NCI-H2029 (cell line): ENCODE measurements at regions not wholly inside any gene's neighbourhood (a gene's known extent, or its start where the extent isn't known, plus 50 kb on each side); places are given as distances from the start of the nearest gene placed in this dataset.
"Not testable (repeated sequence)": the region's sequence is repeated elsewhere in the genome, so short reads cannot be mapped to it uniquely, and the experiment has no call there.

Source experiments
- DNase-seq: peaks from one replicate; lab custom pipeline; 2025; lab: John Stamatoyannopoulos, UW

DNA sequence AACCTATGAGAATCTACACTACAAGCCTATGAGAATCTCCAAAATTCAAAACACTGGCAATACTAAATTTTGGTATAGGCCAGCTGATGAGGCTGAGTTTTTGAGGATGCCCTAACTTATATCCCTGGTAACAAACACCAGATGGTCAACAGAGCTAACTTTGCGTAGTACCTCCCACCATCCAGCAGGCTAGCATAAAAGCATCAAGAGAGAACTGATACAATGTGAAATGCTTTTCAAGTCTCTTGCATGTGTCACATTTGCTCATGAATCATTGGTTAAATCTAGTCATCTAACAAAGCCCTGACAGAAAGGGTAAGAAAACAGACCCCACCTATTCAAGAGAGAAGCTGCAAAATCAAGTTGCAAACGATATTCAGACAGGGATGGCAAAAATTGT lies 1609.7 kb upstream of the CDH9 start:
- no peak for DNase-seq

DNA sequence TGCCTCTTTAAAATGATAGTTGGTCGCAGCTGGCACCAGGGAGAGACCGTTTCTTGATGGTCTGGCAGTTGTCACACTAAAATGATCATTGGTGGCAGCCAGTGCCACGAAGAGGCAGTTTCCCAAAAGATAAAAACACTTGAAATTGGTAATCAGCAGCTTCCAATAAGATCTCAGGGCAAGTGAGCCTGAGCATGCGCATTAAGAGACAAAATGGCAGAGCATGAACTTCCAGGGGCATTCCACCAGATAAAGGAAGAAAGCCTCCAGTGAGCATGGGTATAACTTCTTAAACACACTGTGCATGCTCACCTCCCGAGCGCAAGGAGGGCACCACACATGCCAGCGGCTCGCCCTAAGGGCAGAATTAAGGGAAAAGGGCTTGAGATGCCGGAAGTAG lies 1594.2 kb upstream of the CDH9 start:
- DNase-seq, result no peak

DNA sequence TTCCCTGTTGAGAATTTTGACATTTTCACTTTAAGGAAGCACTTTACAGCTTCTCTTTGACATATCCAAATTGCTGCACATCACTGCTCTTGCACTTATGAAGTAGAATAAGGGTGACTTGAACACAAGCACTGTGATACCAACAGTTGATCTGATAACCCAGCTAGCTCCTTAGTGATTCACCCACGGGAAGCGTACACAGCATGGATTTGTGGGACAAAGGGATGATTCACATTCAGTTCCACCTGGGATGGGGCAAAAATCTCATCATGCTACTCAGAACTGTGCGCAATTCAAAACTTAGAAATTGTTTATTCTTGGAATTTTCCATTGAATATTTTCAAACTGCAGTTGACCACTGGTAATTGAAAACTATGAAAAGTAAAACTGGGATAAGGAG lies 1565.5 kb upstream of the CDH9 start:
- no peak for DNase-seq

DNA sequence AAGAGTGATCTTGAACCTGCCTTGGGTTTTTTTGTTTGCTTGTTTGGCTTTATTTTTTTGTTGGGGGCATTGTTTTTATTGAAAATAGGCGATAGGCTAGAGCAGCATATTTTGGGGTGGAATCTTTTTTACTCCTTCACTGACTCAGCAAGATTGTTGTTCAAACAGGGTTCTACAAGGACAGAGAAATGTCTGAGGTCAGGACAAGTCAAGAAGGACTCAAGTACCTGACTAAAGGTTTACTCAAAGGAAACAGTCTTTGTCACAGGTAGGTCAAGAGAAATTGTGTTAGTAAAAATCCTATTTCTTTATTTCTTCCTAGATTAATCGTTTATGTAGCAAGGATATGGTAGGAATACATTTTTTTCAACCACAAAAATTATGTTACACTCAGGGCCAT lies 1564.0 kb upstream of the CDH9 start:
- DNase-seq, result no peak

DNA sequence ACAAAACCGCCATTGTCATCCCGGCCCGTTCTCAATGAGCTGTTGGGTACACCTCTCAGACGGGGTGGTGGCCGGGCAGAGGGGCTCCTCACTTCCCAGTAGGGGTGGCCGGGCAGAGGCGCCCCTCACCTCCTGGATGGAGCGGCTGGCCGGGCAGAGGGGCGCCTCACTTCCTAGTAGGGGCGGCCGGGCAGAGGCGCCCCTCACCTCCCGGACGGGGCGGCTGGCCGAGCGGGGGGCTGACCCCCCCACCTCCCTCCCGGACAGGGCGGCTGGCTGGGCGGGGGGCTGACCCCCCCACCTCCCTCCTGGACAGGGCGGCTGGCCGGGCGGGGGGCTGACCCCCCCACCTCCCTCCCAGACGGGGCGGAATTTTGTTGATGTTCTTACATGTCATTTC lies 1558.3 kb upstream of the CDH9 start:
- not testable (repeated sequence) for DNase-seq

DNA sequence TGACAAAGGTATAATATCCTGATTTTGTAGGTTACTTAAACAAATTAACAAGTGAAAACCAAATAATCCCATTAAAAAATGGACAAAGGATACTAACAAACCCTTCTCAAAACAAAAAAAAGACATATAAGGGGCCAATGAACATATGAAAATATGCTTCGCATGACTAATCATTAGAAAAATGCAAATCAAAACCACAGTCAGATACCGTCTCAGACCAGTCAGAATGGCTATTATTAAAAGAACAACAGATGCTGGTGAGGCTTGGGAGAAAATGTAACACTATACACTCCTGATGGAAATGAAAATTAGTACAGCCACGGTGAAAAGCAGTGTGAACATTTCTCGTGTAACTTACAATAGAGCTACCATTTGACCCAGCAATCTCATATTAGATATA lies 1542.2 kb upstream of the CDH9 start:
- DNase-seq, result no peak

DNA sequence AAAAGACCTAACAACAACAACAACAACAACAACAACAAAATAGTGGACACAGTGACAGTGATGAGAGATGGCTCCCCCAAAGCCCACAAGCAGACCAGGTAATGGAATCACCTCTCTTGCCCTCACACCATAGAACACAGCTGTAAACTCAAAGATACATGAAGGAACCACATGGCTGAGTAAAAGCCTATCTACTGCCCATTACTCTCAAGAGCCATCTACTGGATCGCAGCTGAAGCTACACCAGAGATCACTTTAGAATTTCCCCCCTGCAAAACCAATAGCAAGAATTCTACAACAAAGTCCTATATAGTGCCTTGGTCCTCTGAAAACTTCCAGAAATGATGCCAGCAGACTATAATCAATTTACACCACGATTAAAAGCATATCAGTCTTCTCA lies 1537.6 kb upstream of the CDH9 start:
- no peak for DNase-seq

DNA sequence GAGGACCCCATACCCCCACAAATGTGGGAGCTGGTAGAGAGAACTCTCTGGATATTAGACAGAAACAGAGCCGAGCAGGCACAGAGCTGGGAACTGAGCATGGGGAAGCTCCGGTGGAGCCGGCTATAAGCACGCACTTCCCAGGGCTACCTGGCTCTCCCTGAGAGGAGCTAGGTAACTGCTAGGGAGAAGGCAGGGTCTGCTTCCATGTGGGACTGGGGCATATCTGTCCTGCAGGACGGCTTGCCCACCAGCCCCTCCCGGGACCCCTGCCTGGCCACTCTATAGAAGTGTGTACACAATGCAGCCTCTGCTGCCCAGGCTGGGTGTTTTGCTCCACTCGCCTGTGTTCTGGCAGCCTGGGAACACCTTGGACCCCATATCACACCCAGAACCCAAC lies 1537.0 kb upstream of the CDH9 start:
- no peak for DNase-seq

DNA sequence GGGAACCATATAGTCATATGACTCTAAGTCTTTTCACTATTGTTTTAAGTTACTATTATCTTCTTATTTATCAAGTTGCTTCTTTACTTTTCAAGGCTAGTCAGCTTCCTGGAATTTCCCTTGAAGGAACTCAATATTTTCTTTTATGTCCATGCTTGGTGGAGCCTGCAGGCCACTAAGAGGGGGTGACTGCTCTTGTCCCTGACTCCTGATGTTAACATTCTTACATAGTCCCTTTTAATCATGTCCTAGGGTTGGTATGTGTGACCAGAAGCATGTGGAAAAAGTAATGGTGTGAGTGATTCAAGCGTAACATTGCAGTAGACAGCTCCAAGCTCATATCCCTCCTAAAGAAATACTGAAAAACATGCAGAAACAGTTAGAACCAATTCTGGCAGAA lies 1536.2 kb upstream of the CDH9 start:
- no peak for DNase-seq

DNA sequence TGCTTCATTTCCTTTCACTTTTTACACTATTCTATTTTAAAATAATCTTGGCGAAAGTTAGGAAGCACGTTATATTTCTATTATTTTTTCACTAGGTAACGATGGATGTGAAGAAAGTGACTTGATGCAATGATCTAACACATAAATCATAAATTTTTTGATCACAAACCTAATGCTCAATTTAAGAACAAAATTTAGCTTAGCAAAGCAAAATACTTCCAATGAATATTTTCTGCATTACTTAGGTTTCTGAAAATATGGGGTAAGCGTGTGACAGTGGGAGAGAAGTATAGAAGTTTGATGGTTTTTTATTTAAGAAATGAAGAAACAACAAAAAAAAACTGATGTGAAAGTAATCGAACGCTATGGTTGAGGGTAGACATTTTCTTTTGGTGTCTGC lies 1528.7 kb upstream of the CDH9 start:
- DNase-seq, result no peak

DNA sequence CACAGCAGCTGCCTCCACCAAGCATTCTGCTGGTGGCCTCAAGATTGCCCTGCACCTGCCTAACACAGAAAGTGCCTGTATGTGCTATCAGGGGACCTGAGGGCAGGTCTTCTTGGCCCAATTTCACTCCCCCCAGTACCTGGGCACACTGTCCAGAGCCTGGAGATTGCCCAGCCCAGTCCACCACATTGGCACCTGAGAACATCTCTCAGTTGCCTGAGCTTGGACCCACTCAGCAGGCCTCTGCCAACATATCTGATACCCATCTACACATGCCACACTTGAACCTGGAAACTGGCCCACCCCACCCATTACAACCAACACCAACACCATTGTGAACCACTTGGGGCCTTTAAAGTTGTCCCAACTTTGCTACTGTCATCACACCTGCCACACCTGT lies 1523.1 kb upstream of the CDH9 start:
- DNase-seq, result no peak

DNA sequence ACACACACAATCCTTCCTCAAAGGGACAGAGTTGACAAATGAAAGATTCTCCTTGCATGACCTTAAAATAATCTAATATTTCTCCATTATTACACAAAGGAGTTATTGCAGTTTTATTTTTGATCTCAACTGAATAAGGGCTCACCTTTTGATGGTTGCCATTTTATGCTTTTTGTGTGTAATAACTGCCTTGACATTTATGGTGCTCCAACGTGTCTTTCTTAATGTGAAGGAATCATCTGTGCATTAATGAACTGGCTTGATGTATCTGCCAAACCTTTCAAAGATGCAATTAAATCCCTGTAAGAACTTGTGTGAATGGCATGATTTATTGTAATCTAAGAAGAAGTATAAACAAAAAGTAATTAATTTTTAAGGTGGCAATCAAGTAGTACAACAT lies 1519.8 kb upstream of the CDH9 start:
- DNase-seq, result no peak

DNA sequence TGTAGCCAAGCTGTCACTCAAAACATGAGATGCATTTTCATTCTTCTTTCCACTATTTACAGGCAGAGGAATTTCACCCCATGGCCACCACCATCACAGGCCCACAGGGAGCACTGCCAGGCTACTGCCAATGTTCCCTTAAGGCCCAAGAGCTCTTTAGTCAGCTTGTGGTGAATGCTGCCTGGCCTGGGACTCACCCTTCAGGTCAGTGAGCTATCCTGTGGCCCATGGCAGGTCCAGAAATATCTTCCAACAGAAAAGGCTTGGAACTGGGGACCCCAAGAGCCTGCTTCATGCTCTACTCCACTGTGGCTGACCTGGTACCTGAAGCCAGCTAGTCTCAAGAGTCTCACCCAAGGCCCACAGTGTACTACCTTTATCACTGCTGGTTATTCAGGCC lies 1518.7 kb upstream of the CDH9 start:
- no peak for DNase-seq

DNA sequence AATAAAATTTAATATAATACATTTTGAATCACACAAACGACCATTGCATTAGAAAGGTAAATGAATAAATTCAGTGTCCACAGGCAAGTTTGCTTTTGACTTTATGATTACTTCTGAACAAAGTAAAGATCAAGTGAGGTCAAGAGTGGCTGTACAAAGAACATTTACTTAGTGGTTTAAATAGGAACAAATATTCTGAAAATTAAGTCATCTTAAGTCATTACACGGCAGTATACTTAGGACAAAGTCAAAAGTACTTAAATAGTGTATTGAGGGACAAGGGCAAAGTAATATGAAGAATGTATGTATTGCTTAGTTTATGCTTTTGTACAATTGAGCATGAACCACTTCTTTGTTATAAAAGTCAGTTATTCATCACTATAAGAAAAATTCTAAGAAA lies 1511.2 kb upstream of the CDH9 start:
- no peak for DNase-seq

DNA sequence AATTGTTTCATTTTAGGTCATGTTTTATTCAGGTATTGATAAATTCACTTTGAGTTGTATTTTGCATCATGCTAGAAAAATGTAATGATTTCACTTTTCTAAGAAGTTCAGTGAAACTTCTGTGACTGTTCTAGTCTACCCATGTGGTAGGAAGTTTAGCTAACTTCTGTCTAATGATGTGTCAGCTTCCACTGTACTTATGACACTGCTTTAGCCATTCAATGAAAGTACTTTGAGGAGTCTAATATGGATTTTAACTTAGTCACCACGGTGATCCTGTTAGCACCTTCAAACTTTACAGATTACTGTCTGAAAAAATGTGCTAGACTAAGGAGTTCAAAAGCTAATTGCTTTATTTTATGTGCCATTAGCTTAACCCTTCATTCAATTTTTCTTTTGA lies 1510.5 kb upstream of the CDH9 start:
- no peak for DNase-seq

DNA sequence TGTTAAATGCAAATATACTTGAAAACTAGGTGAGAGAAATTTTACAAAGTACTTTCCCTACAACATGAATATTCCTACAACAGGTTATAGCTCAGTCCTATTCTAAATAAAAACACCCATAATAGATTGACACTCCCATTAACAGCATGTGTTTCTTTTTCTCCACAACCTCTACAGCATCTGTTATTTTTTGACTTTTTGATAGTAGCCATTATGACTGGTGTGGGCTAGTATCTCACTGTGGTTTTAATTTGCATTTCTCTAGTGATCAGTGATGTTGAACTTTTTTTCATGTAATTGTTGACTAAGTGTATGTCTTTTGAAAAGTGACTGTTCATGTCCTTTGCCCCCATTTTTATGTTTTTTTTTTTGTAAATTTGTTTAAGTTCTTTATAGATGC lies 1506.1 kb upstream of the CDH9 start:
- DNase-seq, result no peak

DNA sequence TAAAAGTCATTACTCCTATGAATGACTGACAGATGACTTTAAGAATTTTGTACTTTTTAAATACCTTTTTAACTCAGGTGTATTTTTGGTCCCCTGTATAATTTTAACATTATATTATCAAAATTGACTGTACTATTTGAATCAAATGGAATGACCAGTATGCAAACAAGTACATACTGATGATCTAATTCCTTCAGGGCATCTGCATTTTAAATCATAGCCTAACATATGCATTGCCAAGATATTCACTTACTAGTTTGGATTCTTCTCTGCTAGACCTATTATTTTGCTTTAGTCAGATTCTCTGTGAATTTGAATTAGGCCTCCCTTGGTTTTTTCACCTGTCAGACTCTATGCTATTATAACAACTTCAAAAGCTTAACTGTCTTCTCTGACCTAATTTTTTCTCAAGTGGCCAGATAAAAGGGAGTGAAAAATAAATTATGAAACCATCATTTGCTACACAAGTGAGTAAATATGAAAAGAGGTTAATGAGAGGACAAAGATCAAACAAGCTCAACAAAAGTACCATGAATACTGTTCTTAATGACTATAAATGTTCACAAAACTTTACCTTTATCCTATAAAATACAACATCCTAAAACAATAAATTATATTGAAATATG lies 1505.2 kb upstream of the CDH9 start:
- no peak for DNase-seq

DNA sequence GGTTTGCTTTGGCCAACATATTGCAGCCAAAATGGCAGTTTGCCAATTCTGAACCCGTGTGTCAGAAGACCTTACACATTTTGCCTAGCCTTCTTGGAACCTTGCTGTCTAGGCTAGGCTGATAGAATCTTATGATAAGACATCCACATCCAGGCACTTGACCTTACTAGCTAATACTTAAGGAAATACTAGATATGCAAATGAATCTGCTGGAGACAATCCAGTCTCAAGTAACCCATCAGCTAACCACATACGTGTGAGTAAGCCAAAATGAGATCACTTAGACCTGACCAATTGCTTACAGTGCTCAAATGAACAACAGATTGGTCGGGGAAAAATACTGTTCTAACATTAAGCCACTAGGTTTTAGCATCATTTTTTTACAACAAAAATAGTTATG lies 1504.6 kb upstream of the CDH9 start:
- DNase-seq, result no peak

DNA sequence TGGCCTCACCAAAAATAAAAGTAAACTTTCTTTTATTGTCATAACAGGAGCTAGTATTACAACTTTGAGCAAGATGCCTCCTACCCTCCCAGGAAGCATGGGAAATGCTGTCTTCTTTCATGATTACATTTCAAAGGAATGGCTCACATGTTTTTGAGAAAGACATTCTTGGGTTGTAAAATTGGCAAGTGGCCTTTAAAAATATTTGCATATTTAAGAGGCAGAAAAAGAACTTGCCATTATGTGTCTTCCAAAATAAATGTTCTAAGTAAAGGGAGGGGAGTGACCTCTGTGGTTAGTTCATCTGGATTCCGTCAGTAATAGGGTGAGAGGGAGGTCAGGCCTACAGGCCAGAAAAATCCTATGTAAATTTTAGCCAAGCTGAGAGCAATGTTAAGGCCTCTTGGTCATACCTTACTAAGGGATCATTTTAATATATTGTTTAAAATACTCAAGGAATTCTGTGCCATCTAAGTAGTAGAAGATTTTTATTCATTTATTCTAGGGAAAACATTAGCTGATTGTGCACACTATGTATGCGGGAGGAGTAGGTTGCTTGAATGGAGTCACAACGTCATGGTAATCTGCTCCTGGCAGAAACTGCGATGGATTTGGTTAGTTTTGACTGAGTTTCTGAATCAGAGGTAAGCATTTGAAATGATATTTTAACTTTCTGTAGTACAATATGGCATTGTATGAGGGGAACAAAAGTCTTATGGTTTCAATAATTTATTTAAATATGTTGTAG lies 1485.7 kb upstream of the CDH9 start:
- no peak for DNase-seq

DNA sequence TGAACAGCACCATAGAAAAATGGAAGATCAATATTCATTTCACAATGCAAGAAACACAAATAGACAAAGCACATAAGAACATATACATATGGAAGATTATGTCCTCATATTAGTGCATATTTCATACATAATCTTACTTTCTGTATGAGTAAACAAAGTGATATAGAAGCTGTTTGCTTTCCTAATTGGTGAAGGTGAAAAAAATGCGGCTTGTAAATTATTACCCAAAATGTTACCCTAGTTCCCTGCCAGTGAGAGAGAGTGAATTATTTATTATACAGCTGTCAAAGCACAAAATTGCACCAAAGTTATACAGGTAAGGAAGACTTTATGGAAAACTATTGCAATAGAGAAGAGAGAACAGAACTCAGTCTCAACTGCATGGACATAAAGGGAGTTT lies 1485.0 kb upstream of the CDH9 start:
- no peak for DNase-seq

DNA sequence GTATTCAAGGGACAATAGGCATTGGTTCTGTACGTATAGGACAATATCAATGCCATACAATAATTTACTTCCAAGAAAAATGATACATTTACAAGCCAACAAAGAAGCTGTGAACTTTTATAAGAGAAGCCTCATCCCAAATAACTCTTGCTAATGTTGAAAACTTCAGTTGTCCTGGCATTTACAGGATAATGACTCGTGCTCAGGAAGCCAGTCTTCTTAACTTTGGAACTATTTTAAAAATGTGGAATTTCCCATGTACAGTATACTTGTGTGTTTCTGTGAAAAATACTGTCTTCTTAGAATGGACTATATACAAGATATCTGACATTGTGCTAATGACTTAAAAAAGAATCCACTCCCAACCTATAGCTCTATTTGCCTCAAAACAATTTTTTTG lies 1479.3 kb upstream of the CDH9 start:
- no peak for DNase-seq

DNA sequence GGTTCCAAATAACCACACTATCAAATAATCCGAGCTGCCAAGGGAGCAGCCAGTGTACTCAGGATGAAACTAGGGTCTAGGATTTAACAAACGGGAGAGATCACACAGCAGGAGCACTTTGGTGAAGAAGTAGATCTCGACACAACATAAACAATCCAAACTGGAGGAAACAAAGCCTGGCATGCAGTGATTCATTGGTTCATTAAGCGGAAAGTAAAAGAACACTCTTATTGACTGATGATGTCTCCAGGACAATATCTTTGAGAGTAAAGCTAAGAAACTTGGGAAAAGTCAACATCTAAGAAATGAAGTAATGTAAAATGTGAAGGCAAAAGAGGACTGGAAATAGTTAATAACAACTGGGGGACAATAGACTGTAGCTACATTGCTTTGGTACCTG lies 1478.3 kb upstream of the CDH9 start:
- no peak for DNase-seq

DNA sequence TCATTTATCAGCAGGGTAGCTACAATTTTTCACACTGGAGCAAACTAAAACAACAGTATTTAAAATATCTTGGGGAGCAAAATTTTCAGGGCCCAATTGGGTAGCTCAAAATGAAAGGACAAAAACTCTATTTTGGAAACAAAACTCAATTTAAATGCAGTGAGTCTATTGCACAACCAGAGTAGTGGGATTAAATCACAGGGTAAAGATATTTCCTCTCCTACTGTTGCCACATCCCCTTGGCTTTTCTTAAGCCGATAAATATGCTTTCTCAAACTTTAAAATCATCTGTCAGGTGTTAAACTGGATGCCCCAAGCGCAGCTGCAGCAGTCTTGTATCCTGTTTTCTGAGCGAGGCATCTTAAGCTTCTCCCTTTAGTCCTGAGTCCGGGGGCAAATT lies 1474.3 kb upstream of the CDH9 start:
- DNase-seq, result no peak

DNA sequence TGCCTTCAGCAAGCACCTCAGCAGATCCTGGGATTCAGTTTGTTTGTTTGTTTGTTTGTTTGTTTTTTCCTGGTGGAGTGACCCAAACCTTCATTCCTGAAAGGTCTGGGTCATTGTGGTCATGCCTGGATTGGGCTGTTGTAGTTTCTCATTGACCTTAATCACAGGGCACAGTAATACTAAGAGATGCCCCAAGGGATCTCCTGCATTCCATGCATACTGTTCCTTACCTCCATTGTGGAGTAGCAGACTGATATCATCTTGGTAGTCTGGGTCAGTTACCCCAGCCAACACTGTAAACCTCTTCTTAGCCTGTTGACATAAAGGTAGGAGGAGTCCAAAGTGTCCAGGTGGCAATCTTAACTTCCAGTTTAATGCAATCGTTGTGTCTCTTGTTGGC lies 1466.7 kb upstream of the CDH9 start:
- no peak for DNase-seq
